HCT116 (cell line): ENCODE measurements at regions not wholly inside any gene's neighbourhood (a gene's known extent, or its start where the extent isn't known, plus 50 kb on each side); places are given as distances from the start of the nearest gene placed in this dataset.

ENCODE experiments used
- ATAC-seq: fragments of 200-7000 bp; cut with Tn5 transposase; 2 replicates; pipeline ENCODE4 v1.9.1; 2020; ENCODE audit warnings: mild to moderate bottlenecking, moderate library complexity
- BruUV-seq: library from RNA; stranded (reverse); fragments of 400-500 nt; replicated peaks from 2 replicates; lab custom pipeline; 2021; lab: Mats Ljungman, UMichigan
- CTCF ChIA-PET: fragments of 300-600 bp; sonication (Branson Sonifier 250); formaldehyde crosslinking; loops from one replicate; lab custom pipeline; 2021; ENCODE audit warnings: antibody characterized with exemption; lab: Charles Lee
- POLR2A ChIA-PET: fragments of 300-600, 350-600 bp; sonication (Branson Sonifier 250); formaldehyde crosslinking; loops from one replicate; lab custom pipeline; 2021; ENCODE audit warnings: antibody characterized with exemption; lab: Charles Lee
- RAD21 ChIA-PET, 2 experiments: fragments of 300-600 bp; sonication (Branson Sonifier 250); formaldehyde crosslinking; loops; one replicate each; lab custom pipeline; 2023; ENCODE audit warnings: low total read pairs in 2 of 2; ENCODE audit not compliant: uncharacterized antibody in 2 of 2, unreplicated experiment in 2 of 2, low non-redundant PET in 1 of 2; lab: Charles Lee
- DNase-seq: peaks from one replicate; pipeline ENCODE4 v3.0.0-alpha.2; 2010; ENCODE audit warnings: low read depth, low spot score
- H2AFZ ChIP-seq: fragments of 200-600 bp; shearing (Covaris generic), sonication (generic); 2 replicates; pipeline ENCODE4 v1.6.1; 2017; ENCODE audit warnings: low read depth, mixed run types, mixed read lengths, antibody characterized with exemption, low read length; ENCODE audit not compliant: poor library complexity, severe bottlenecking
- H3K27ac ChIP-seq: 2 replicates; pipeline ENCODE4 v1.5.1; 2012; ENCODE audit warnings: low read depth, low read length
- H3K27me3 ChIP-seq: fragments of 200-600 bp; sonication (generic); 2 replicates; pipeline ENCODE4 v1.6.1; 2016; ENCODE audit warnings: mixed run types, low read length, mixed read lengths; ENCODE audit not compliant: insufficient read depth
- H3K36me3 ChIP-seq, 2 experiments: fragments of 200-500 bp in 1 of 2; fragments of 200-600 bp in 1 of 2; sonication (Bioruptor generic) in 1 of 2; sonication (generic) in 1 of 2; 2 replicates each; pipeline versions ENCODE4 v1.5.1 to v1.6.1; 2014 to 2016; ENCODE audit warnings: low read length in 2 of 2, inconsistent platforms in 1 of 2, mixed read lengths in 1 of 2, mixed run types in 1 of 2; ENCODE audit not compliant: insufficient read depth in 2 of 2, control insufficient read depth in 1 of 2
- H3K4me1 ChIP-seq, 2 experiments: fragments of 200-600 bp in 1 of 2; sonication (generic) in 1 of 2; 2 replicates each; pipeline versions ENCODE4 v1.5.1 to v1.6.1; 2012 to 2017; ENCODE audit warnings: low read length in 2 of 2, inconsistent platforms in 1 of 2, mild to moderate bottlenecking in 1 of 2, mixed read lengths in 1 of 2, mixed run types in 1 of 2, moderate library complexity in 1 of 2; ENCODE audit not compliant: insufficient read depth in 2 of 2, control insufficient read depth in 1 of 2
- H3K4me2 ChIP-seq: fragments of 200-600 bp; sonication (generic); 2 replicates; pipeline ENCODE4 v1.6.1; 2017; ENCODE audit warnings: mixed run types, low read length, mixed read lengths
- H3K4me3 ChIP-seq, 2 experiments: fragments of 200-600 bp in 1 of 2; sonication (generic) in 1 of 2; replicated peaks in 1 of 2; 2 replicates each; pipeline ENCODE4 v1.5.1; 2011 to 2016; ENCODE audit warnings: low read length in 2 of 2, control low read depth in 1 of 2, low read depth in 1 of 2, mild to moderate bottlenecking in 1 of 2, mixed read lengths in 1 of 2, mixed run types in 1 of 2
- H3K79me2 ChIP-seq: fragments of 200-600 bp; sonication (generic); 2 replicates; pipeline ENCODE4 v1.6.1; 2017; ENCODE audit warnings: mild to moderate bottlenecking, mixed run types, low read length, moderate library complexity, mixed read lengths; ENCODE audit not compliant: insufficient read depth
- H3K9ac ChIP-seq: fragments of 200-600 bp; sonication (generic); 2 replicates; pipeline ENCODE4 v1.6.1; 2016; ENCODE audit warnings: low read length, mixed read lengths
- H3K9me2 ChIP-seq: fragments of 200-600 bp; sonication (generic), shearing (Covaris generic); 2 replicates; pipeline ENCODE4 v1.6.1; 2017; ENCODE audit warnings: mixed run types, mild to moderate bottlenecking, moderate library complexity; ENCODE audit not compliant: insufficient read depth
- H3K9me3 ChIP-seq, 2 experiments: fragments of 200-500 bp in 1 of 2; fragments of 200-600 bp in 1 of 2; sonication (Bioruptor generic) in 1 of 2; sonication (generic) in 1 of 2; 2 replicates each; pipeline ENCODE4 v1.6.1; 2014 to 2017; ENCODE audit warnings: low read length in 2 of 2, mixed read lengths in 2 of 2, inconsistent platforms in 1 of 2, low read depth in 1 of 2, mild to moderate bottlenecking in 1 of 2, mixed run types in 1 of 2, moderate library complexity in 1 of 2; ENCODE audit not compliant: control insufficient read depth in 1 of 2, insufficient read depth in 1 of 2
- H4K20me1 ChIP-seq: fragments of 200-600 bp; sonication (generic), shearing (Covaris generic); 2 replicates; pipeline ENCODE4 v1.6.1; 2017; ENCODE audit warnings: mixed run types, mild to moderate bottlenecking, moderate library complexity; ENCODE audit not compliant: insufficient read depth
- ATF3 ChIP-seq: IDR thresholded peaks from 2 replicates; pipeline ENCODE4 v1.6.1; 2012
- CBX3 ChIP-seq: IDR thresholded peaks from 2 replicates; pipeline ENCODE4 v1.6.1; 2012; ENCODE audit warnings: low read depth
- CEBPB ChIP-seq: IDR thresholded peaks from 2 replicates; pipeline ENCODE4 v1.6.1; 2012; ENCODE audit warnings: low read depth
- EGR1 ChIP-seq: IDR thresholded peaks from 2 replicates; pipeline ENCODE4 v1.6.1; 2012; ENCODE audit warnings: low read depth
- EZH2 ChIP-seq: fragments of 200-600 bp; sonication (generic); IDR thresholded peaks from 2 replicates; pipeline ENCODE4 v1.6.1; 2017; ENCODE audit warnings: antibody characterized with exemption, mixed run types
- EZH2phosphoT487 ChIP-seq: fragments of 200-600 bp; IDR thresholded peaks from 2 replicates; pipeline ENCODE4 v1.6.1; 2018; ENCODE audit warnings: antibody characterized with exemption, borderline replicate concordance
- FOSL1 ChIP-seq: IDR thresholded peaks from 2 replicates; pipeline ENCODE4 v1.6.1; 2012; ENCODE audit warnings: low read depth
- JUND ChIP-seq: IDR thresholded peaks from 2 replicates; pipeline ENCODE4 v1.6.1; 2012
- MAX ChIP-seq: IDR thresholded peaks from 2 replicates; pipeline ENCODE4 v1.6.1; 2012
- RAD21 ChIP-seq: IDR thresholded peaks from 2 replicates; pipeline ENCODE4 v1.6.1; 2012; ENCODE audit warnings: low read depth, mild to moderate bottlenecking
- REST ChIP-seq: IDR thresholded peaks from 2 replicates; pipeline ENCODE4 v1.6.1; 2012; ENCODE audit warnings: low read depth
- SIN3A ChIP-seq: IDR thresholded peaks from 2 replicates; pipeline ENCODE4 v1.6.1; 2012; ENCODE audit warnings: low read depth
- SP1 ChIP-seq: IDR thresholded peaks from 2 replicates; pipeline ENCODE4 v1.6.1; 2012; ENCODE audit warnings: low read depth
- SRF ChIP-seq: IDR thresholded peaks from 2 replicates; pipeline ENCODE4 v1.6.1; 2012; ENCODE audit warnings: low read depth
- YY1 ChIP-seq: IDR thresholded peaks from 2 replicates; pipeline ENCODE4 v1.6.1; 2011; ENCODE audit warnings: low read length, low read depth, moderate library complexity, mild to moderate bottlenecking; ENCODE audit not compliant: insufficient replicate concordance; ENCODE audit errors: extremely low read depth
- ZNF274 ChIP-seq: fragments of 200-500 bp; sonication (Bioruptor generic); IDR thresholded peaks from 2 replicates; pipeline ENCODE4 v1.6.1; 2014; ENCODE audit warnings: mild to moderate bottlenecking, low read depth, low read length, inconsistent platforms
- intact Hi-C: fragments of 100-400 bp; cut with micrococcal nuclease; formaldehyde crosslinking; loops from 2 replicates; pipeline ENCODE4 v1.10.0; 2022
- TF ChIP-seq, protein P1 (sequence below): IDR thresholded peaks from 2 replicates; pipeline ENCODE4 v1.6.1; 2011; ENCODE audit warnings: mild to moderate bottlenecking, low read length, moderate library complexity; ENCODE audit not compliant: insufficient replicate concordance; ENCODE audit errors: extremely low read depth
- TF ChIP-seq, protein P2 (sequence below), 3 experiments: fragments of 200-600 bp in 1 of 3; sonication (generic) in 1 of 3; IDR thresholded peaks in 2 of 3; conservative IDR thresholded peaks in 1 of 3; 2 replicates each; pipeline ENCODE4 v1.5.1; 2012 to 2017; ENCODE audit warnings: low read depth in 2 of 3, low read length in 2 of 3, antibody characterized with exemption in 1 of 3, borderline replicate concordance in 1 of 3, control low read depth in 1 of 3, mild to moderate bottlenecking in 1 of 3, mixed read lengths in 1 of 3, mixed run types in 1 of 3, moderate library complexity in 1 of 3; ENCODE audit not compliant: insufficient read depth in 1 of 3

DNA sequence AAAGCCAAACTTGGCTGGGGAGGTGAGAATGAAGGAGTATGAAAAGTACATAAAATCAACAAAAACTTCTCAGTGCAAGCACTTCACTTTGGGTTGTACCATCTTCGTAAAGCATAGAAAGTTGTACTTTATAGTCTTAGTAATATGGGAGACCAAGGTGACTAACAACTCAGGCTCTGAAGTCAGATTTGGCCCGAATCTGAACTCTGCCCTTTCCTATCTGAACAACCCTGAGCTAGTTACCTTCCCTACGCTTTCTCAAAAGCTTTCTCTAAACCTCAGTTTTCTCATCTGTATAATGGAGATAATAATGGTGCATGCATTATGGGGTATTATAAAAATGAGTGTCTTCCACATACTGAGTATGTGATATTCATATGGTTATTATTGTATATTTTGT is 285.4 kb upstream of the UMPS start:
- RAD21 ChIA-PET: no interaction called here

More for the DNA sequence above, 285.4 kb upstream of the UMPS start:
- Histone ChIP-seq H3K4me2 (no peak overlapping the region), H3K36me3 (no peaks in the 10 kb centered on the region), H3K9ac (no peak overlapping the region), H3K4me3 (no peak overlapping the region), H2AFZ (no peak overlapping the region), H3K79me2 (no peaks in the 10 kb centered on the region), H4K20me1 (no peaks in the 10 kb centered on the region), H3K27ac (no peak overlapping the region), H3K27me3 (peaks cover 61% of the 10 kb centered on the region), H3K9me2 (no peaks in the 10 kb centered on the region), H3K4me1 (no peaks in the 10 kb centered on the region), H3K9me3 (no peaks in the 10 kb centered on the region)
- POLR2A ChIA-PET: no interaction called here
- no TSS peak for BruUV-seq
- intact Hi-C loops: no loop called here
- ATAC-seq: no peak
- TF ChIP-seq REST (no peak), SP1 (no peak), EGR1 (no peak), CBX3 (no peak), FOSL1 (no peak), JUND (no peak), RAD21 (no peak), SIN3A (no peak), ZNF274 (no peak), EZH2phosphoT487 (no peak), CEBPB (no peak), MAX (no peak), YY1 (no peak), SRF (no peak), EZH2 (no peak), ATF3 (no peak)
- TF ChIP-seq, protein P1, sequence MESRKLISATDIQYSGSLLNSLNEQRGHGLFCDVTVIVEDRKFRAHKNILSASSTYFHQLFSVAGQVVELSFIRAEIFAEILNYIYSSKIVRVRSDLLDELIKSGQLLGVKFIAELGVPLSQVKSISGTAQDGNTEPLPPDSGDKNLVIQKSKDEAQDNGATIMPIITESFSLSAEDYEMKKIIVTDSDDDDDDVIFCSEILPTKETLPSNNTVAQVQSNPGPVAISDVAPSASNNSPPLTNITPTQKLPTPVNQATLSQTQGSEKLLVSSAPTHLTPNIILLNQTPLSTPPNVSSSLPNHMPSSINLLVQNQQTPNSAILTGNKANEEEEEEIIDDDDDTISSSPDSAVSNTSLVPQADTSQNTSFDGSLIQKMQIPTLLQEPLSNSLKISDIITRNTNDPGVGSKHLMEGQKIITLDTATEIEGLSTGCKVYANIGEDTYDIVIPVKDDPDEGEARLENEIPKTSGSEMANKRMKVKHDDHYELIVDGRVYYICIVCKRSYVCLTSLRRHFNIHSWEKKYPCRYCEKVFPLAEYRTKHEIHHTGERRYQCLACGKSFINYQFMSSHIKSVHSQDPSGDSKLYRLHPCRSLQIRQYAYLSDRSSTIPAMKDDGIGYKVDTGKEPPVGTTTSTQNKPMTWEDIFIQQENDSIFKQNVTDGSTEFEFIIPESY: no peak
- TF ChIP-seq, protein P2, sequence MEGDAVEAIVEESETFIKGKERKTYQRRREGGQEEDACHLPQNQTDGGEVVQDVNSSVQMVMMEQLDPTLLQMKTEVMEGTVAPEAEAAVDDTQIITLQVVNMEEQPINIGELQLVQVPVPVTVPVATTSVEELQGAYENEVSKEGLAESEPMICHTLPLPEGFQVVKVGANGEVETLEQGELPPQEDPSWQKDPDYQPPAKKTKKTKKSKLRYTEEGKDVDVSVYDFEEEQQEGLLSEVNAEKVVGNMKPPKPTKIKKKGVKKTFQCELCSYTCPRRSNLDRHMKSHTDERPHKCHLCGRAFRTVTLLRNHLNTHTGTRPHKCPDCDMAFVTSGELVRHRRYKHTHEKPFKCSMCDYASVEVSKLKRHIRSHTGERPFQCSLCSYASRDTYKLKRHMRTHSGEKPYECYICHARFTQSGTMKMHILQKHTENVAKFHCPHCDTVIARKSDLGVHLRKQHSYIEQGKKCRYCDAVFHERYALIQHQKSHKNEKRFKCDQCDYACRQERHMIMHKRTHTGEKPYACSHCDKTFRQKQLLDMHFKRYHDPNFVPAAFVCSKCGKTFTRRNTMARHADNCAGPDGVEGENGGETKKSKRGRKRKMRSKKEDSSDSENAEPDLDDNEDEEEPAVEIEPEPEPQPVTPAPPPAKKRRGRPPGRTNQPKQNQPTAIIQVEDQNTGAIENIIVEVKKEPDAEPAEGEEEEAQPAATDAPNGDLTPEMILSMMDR (IDR thresholded peaks at IDR 0.05 in 2 of 3, conservative IDR thresholded peaks at IDR 0.05 in 1 of 3; ENCODE audit: borderline replicate concordance in 1 of 3, insufficient read depth in 1 of 3, low read depth in 2 of 3, low read length in 2 of 3): no peak
- CTCF ChIA-PET: no interaction called here
- DNase-seq: no peak
